ENCODE measurements at regions not wholly inside any gene's neighbourhood (a gene's known extent, or its start where the extent isn't known, plus 50 kb on each side); places are given as distances from the start of the nearest gene placed in this dataset.
A peak's percentile ranks its signal among the peaks of the same experiment; 100 is the strongest.

GRCh38 chr6:166754218-166755030, 127.4 kb upstream of the RPS6KA2 start:
- Histone ChIP-seq H3K9me3 (replicated peaks in 1 of 2; ENCODE audit: control insufficient read depth in 1 of 2, insufficient read depth in 1 of 2, low read length in 2 of 2) (no peaks in the 10 kb centered on the region), H2AFZ (ENCODE audit: insufficient read depth, low read depth, low read length, poor library complexity, severe bottlenecking) (no peak overlapping the region), H3K4me1 (ENCODE audit: control insufficient read depth in 1 of 2, insufficient read depth in 2 of 2, low read length in 2 of 2) (peaks cover 6 to 12% of the 10 kb centered on the region in 2 donors), H3K36me3 (replicated peaks in 1 of 2; ENCODE audit: control insufficient read depth in 1 of 2, insufficient read depth in 2 of 2, low read length in 2 of 2) (no peaks in the 10 kb centered on the region), H4K20me1 (ENCODE audit: insufficient read depth, low read length) (no peaks in the 10 kb centered on the region), H3K9ac (ENCODE audit: insufficient read depth, low read length, poor library complexity, severe bottlenecking) (no peak overlapping the region), H3K27ac (ENCODE audit: low read depth in 1 of 2, low read length in 2 of 2) (no peak overlapping the region), H3K79me2 (ENCODE audit: insufficient read depth, low read length) (no peaks in the 10 kb centered on the region), H3K4me2 (replicated peaks; ENCODE audit: extremely low read depth, low read length, poor library complexity, severe bottlenecking) (no peak overlapping the region), H3K27me3 (ENCODE audit: control insufficient read depth in 2 of 2, insufficient read depth in 2 of 2, low read length in 2 of 2) (peaks cover 0 to 7% of the 10 kb centered on the region in 2 donors), H3K4me3 (replicated peaks in 1 of 3; ENCODE audit: low read depth in 2 of 3, low read length in 3 of 3) (no peak overlapping the region)
- intact Hi-C loops (cut with micrococcal nuclease) = no loop called here
- no peak for DNase-seq
- Mint-ChIP-seq H3K27ac (peak overlapping the region in 1 of 7 donors; percentile 43), H3K4me1 (peaks cover 22% of the 10 kb centered on the region), H3K36me3 (no peaks in the 10 kb centered on the region), H3K27me3 (ENCODE audit: low read depth in 3 of 3) (peaks cover 19 to 32% (median 23%) of the 10 kb centered on the region in 3 donors), H3K4me3 (no peak overlapping the region), H3K9me3 (peaks cover 0 to 3% (median 0%) of the 10 kb centered on the region in 7 donors)
- TF ChIP-seq CTCF (IDR thresholded peaks at IDR 0.05) = no peak
- WGBS (ENCODE audit: insufficient coverage) = 95% methylated on average over 7 of the region's 13 CpGs

GRCh38 chr6:166752928-166753721, 126.1 kb upstream of the RPS6KA2 start:
- Mint-ChIP-seq H3K27me3 (ENCODE audit: low read depth in 3 of 3) (peaks cover 17 to 23% (median 19%) of the 10 kb centered on the region in 3 donors), H3K4me3 (no peak overlapping the region)

More at GRCh38 chr6:166752928-166753721, 126.1 kb upstream of the RPS6KA2 start:
- intact Hi-C loops (cut with micrococcal nuclease) = no loop called here
- no peak overlapping the region for H3K9ac ChIP-seq (ENCODE audit: insufficient read depth, low read length, poor library complexity, severe bottlenecking)
- H3K9me3 Mint-ChIP-seq = peaks cover 0 to 2% (median 0%) of the 10 kb centered on the region in 7 donors
- H3K4me2 ChIP-seq (replicated peaks; ENCODE audit: extremely low read depth, low read length, poor library complexity, severe bottlenecking) = no peak overlapping the region
- H3K27ac ChIP-seq (ENCODE audit: low read depth in 1 of 2, low read length in 2 of 2) = no peak overlapping the region
- no peak for DNase-seq
- peaks cover 0 to 4% of the 10 kb centered on the region in 2 donors for H3K27me3 ChIP-seq (ENCODE audit: control insufficient read depth in 2 of 2, insufficient read depth in 2 of 2, low read length in 2 of 2)
- no peak for TF ChIP-seq CTCF (IDR thresholded peaks at IDR 0.05)
- no peaks in the 10 kb centered on the region for H3K36me3 ChIP-seq (replicated peaks in 1 of 2; ENCODE audit: control insufficient read depth in 1 of 2, insufficient read depth in 2 of 2, low read length in 2 of 2)
- no peak overlapping the region for H3K27ac Mint-ChIP-seq
- no peaks in the 10 kb centered on the region for H3K79me2 ChIP-seq (ENCODE audit: insufficient read depth, low read length)
- H3K4me1 ChIP-seq (ENCODE audit: control insufficient read depth in 1 of 2, insufficient read depth in 2 of 2, low read length in 2 of 2) = peaks cover 6 to 12% of the 10 kb centered on the region in 2 donors
- 100% methylated on average over 2 of the region's 6 CpGs for WGBS (ENCODE audit: insufficient coverage)
- H3K4me1 Mint-ChIP-seq = peaks cover 22% of the 10 kb centered on the region
- H4K20me1 ChIP-seq (ENCODE audit: insufficient read depth, low read length) = no peaks in the 10 kb centered on the region
- no peak overlapping the region for H3K4me3 ChIP-seq (replicated peaks in 1 of 3; ENCODE audit: low read depth in 2 of 3, low read length in 3 of 3)
- no peak overlapping the region for H2AFZ ChIP-seq (ENCODE audit: insufficient read depth, low read depth, low read length, poor library complexity, severe bottlenecking)
- H3K36me3 Mint-ChIP-seq = no peaks in the 10 kb centered on the region
- no peaks in the 10 kb centered on the region for H3K9me3 ChIP-seq (replicated peaks in 1 of 2; ENCODE audit: control insufficient read depth in 1 of 2, insufficient read depth in 1 of 2, low read length in 2 of 2)
